Fibroblast of villous mesenchyme (primary cell): ENCODE measurements at regions not wholly inside any gene's neighbourhood (a gene's known extent, or its start where the extent isn't known, plus 50 kb on each side); places are given as distances from the start of the nearest gene placed in this dataset.

ENCODE experiments used
- DNase-seq: peaks from one replicate; pipeline ENCODE4 v3.0.0-alpha.2; 2010; ENCODE audit warnings: low read depth
- H3K4me3 ChIP-seq: 2 replicates; pipeline ENCODE4 v1.5.1; 2011; ENCODE audit warnings: low read depth, mild to moderate bottlenecking, low read length
- TF ChIP-seq, protein P1 (sequence below): IDR thresholded peaks from 2 replicates; pipeline ENCODE4 v1.5.1; 2012; ENCODE audit warnings: low read depth, mild to moderate bottlenecking, low read length; ENCODE audit not compliant: insufficient read depth

DNA sequence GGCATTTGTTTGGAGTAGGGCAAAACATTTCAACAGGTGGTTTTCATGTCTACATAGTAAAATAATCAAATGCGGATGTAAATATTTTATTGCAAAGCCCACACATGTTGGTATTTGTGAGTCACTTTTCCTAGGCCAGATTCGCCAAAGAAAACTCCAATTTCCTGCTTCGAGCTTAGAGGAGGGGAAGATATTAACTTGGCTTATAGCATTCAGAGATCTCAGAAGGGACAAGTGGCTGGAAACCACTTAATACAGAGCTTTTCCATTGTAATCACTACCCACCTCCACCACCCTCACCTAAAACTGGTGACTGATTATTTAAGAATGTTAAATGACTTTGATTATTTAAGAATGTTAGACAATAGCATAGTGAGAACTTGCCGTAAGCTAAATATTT, 530.6 kb upstream of the SPRY2 start:
- TF ChIP-seq, protein P1, sequence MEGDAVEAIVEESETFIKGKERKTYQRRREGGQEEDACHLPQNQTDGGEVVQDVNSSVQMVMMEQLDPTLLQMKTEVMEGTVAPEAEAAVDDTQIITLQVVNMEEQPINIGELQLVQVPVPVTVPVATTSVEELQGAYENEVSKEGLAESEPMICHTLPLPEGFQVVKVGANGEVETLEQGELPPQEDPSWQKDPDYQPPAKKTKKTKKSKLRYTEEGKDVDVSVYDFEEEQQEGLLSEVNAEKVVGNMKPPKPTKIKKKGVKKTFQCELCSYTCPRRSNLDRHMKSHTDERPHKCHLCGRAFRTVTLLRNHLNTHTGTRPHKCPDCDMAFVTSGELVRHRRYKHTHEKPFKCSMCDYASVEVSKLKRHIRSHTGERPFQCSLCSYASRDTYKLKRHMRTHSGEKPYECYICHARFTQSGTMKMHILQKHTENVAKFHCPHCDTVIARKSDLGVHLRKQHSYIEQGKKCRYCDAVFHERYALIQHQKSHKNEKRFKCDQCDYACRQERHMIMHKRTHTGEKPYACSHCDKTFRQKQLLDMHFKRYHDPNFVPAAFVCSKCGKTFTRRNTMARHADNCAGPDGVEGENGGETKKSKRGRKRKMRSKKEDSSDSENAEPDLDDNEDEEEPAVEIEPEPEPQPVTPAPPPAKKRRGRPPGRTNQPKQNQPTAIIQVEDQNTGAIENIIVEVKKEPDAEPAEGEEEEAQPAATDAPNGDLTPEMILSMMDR: no peak
- DNase-seq: no peak
- no peak overlapping the region for H3K4me3 ChIP-seq

DNA sequence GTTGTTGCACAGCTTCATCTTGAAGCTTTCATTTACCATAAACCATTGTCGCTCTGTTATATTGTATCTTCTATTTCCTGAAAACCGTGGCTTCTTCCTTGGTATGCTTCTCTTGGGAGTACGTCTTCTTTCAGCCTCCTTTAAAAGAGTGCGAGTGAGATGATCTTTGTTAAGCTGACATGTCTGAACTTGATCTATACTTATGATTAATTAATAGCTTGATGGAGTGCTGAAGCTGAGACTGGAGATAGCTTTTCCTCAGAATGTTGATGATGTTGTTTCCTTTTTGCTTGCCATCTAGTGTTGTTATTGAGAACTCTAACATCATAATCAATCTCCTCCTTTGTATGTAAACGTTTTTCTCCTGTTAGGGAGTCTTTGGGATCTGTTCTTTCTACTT, 529.3 kb upstream of the SPRY2 start:
- no peak overlapping the region for H3K4me3 ChIP-seq
- no peak for DNase-seq
- TF ChIP-seq, protein P1: no peak

DNA sequence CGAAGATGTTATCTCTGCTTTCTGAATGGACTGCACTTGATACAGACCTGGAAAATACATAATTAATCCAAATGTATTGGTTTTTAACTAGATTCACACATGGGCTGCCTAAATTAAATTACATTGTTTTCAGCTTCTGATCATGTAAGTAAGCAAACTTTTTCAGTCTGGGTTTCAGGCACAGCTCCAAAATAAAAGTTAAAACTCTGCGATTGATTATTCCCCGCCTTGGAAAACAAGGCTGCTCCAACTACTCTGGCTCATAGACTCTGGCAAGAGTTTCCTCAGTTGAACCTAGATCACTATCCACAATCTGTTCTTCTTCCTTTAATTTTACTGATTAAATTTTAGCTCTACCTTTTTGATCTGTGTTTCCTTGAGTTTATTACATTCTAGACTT, 526.0 kb upstream of the SPRY2 start:
- DNase-seq: no peak
- no peak overlapping the region for H3K4me3 ChIP-seq
- TF ChIP-seq, protein P1: no peak

DNA sequence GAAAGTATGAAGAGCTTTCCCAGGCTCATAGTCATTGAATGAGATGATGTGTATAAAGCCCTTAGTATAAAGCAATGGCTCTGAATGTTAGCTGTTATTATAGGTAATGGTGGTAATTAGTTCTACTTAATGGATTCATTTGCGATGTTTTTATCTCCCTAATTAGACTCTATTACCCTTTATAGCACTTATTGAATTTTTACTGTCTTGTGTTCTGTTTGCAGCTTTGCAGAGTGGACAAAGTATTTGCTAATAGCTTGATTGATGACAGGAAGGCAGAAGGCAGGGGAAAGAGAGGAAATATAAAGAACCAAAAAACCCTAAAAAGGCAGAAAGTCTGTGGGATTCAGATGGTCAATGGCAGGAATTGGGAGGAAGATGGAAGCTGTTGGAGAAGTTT, 524.4 kb upstream of the SPRY2 start:
- no peak overlapping the region for H3K4me3 ChIP-seq
- TF ChIP-seq, protein P1: no peak
- no peak for DNase-seq

DNA sequence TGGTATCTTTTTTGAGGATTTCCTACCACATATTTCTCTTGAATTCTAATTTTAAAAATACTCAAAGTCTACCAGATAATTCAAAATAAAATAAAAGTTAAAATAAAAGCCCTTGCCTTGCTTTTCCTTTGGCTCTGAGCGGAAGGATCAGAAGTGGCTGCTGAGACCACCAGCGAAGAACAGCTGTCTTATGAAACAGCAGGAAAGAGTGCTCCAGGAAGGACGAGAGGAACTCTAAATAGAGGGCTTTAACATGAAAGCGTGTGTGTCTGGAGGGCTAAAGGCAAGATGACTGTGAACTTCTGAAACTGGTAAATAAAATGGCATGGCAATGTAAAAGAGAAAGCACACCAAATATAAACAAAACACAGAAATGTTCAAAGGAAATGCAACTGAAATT, 521.5 kb upstream of the SPRY2 start:
- TF ChIP-seq, protein P1: no peak
- H3K4me3 ChIP-seq: no peak overlapping the region
- no peak for DNase-seq

DNA sequence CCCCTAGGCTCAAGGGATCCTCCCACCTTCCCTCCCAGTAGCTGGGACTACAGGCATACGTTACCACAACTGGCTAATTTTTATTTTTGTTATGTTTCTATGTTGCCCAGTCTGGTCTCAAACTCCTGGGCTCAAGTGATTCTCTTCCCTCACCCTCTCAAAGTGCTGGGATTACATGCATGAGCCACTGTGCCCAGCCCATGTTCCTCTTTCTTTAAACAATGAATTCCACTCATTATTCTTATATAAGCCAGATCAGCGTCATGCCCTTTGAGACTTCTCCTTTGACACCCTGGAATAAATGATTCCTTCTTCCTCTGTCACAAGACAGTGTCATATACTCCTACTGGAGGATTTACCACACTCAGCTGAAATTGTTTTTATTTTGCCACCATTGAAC, 519.9 kb upstream of the SPRY2 start:
- TF ChIP-seq, protein P1: no peak
- no peak overlapping the region for H3K4me3 ChIP-seq
- no peak for DNase-seq

DNA sequence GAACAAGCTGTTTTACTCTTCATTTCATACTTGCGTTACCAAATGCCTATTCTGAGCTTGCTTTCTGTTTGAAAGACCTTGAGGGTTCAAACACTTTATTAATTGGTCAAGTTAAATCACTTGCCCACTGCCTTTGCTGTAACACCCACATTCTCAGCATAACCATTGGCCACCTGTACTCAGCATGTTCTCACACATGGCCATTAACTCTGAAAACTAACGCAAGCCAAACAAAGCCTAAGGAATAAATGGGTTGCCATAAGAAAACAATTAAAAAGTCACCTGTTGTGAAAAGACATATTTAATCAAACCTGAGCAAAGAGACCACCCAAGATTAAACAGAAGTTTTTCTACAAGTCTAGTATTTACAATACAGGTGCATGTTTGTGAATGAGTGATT, 517.2 kb upstream of the SPRY2 start:
- no peak for DNase-seq
- no peak overlapping the region for H3K4me3 ChIP-seq
- TF ChIP-seq, protein P1: no peak
